ENCODE measurements at regions not wholly inside any gene's neighbourhood (a gene's known extent, or its start where the extent isn't known, plus 50 kb on each side); places are given as distances from the start of the nearest gene placed in this dataset.

DNA sequence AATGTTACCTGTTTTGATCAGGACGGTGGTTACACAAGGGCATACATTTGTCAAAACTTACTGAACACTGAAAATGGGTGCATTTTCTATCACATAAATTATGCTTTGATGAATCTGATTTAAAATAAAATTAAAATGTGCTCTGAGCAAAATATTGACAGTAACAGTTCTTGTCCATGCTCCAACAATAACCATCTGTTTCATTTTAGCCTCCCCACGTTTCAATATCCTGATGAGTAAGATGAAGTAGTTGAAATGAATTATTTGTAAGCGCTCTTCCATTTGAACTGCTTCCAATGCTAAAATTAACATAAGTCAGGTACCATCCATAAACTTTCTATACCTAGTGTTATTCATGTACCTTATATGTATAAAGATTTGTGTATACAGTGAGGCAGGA, 365.4 kb downstream of the LTN1 start (continued):
- no peak for TF ChIP-seq CREB1 (CRISPR knock-in tag; IDR thresholded peaks at IDR 0.05; ENCODE audit: low read depth)
- TF ChIP-seq EZH2phosphoT487 (IDR thresholded peaks at IDR 0.05; ENCODE audit: unreplicated experiment) = no peak
- TF ChIP-seq, protein P1, sequence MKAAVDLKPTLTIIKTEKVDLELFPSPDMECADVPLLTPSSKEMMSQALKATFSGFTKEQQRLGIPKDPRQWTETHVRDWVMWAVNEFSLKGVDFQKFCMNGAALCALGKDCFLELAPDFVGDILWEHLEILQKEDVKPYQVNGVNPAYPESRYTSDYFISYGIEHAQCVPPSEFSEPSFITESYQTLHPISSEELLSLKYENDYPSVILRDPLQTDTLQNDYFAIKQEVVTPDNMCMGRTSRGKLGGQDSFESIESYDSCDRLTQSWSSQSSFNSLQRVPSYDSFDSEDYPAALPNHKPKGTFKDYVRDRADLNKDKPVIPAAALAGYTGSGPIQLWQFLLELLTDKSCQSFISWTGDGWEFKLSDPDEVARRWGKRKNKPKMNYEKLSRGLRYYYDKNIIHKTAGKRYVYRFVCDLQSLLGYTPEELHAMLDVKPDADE (IDR thresholded peaks at IDR 0.05) = no peak
- no peak for TF ChIP-seq JUNB (IDR thresholded peaks at IDR 0.05; ENCODE audit: unreplicated experiment)
- no peak for TF ChIP-seq REST (IDR thresholded peaks at IDR 0.05; ENCODE audit: unreplicated experiment)
- no peak for TF ChIP-seq ZNF331 (CRISPR knock-in tag; IDR thresholded peaks at IDR 0.05; ENCODE audit: low read depth)

DNA sequence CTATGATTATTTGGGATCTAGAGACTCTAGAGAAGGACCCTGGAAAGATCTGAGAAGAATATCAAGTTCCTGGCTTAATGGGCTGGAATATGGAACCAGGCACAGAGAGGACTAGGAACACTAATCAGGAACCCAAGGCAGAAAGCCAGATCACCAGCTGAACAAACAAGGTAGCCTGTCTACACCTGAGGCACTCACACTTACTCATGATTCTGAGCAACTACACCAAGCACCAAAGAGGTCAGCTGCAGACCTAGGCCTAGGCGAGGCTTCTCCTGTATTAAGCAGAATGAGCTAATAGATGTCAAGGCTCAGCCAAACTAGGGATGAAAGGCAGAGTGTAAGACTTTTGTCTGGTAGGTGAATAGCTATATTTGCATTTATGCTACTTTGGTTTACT, 368.1 kb downstream of the LTN1 start:
- Mint-ChIP-seq H3K36me3 (ENCODE audit: low read depth) (peaks cover 3% of the 10 kb centered on the region; the same call in 1 of the 3 replicates), H3K27me3 (ENCODE audit: insufficient read depth, low read depth, poor library complexity) (peaks cover 6% of the 10 kb centered on the region), H3K4me3 (no peak overlapping the region), H3K27ac (no peak overlapping the region), H3K4me1 (no peaks in the 10 kb centered on the region), H3K9me3 (peaks cover 17% of the 10 kb centered on the region)
- ATAC-seq = no peak
- Histone ChIP-seq H3K36me3 (ENCODE audit: insufficient read depth) (no peaks in the 10 kb centered on the region), H3K4me1 (ENCODE audit: insufficient read depth) (no peaks in the 10 kb centered on the region), H3K79me2 (replicated peaks; ENCODE audit: insufficient read depth) (no peaks in the 10 kb centered on the region), H3K4me2 (no peak overlapping the region), H2AFZ (peak overlapping the region; percentile 47; the same call in 1 of the 2 replicates), H4K20me1 (replicated peaks; ENCODE audit: insufficient read depth) (no peaks in the 10 kb centered on the region), H3K27ac (ENCODE audit: low read depth) (no peak overlapping the region), H3K27me3 (ENCODE audit: insufficient read depth) (no peaks in the 10 kb centered on the region), H3K9me2 (ENCODE audit: insufficient read depth) (no peaks in the 10 kb centered on the region; the same call in 1 of the 2 replicates), H3F3A (replicated peaks; ENCODE audit: low read depth) (no peaks in the 10 kb centered on the region), H3K4me3 (no peak overlapping the region)
- DNase-seq (ENCODE audit: low spot score) = no peak
- TF ChIP-seq ZNF462 (CRISPR knock-in tag; IDR thresholded peaks at IDR 0.05) (no peak), REST (IDR thresholded peaks at IDR 0.05; ENCODE audit: unreplicated experiment) (no peak), CTCF (conservative IDR thresholded peaks at IDR 0.05; ENCODE audit: low read depth in 2 of 2) (no peak), ZNF331 (CRISPR knock-in tag; IDR thresholded peaks at IDR 0.05; ENCODE audit: low read depth) (no peak)

All from GM23338 (cell line).